B cell (primary cell): ENCODE measurements at regions not wholly inside any gene's neighbourhood (a gene's known extent, or its start where the extent isn't known, plus 50 kb on each side); places are given as distances from the start of the nearest gene placed in this dataset.

Experiments
- ATAC-seq: fragments of 200-7000 bp; cut with Tn5 transposase; one replicate; pipeline ENCODE4 v1.10.0; 2021; ENCODE audit warnings: low read depth, mild to moderate bottlenecking, moderate number of reproducible peaks, moderate library complexity
- CTCF ChIA-PET: fragments of 350-600 bp; sonication (Branson Sonifier 250); formaldehyde crosslinking; loops from one replicate; lab custom pipeline; 2021; ENCODE audit warnings: antibody characterized with exemption, inconsistent platforms; lab: Charles Lee
- POLR2A ChIA-PET: fragments of 350-600 bp; sonication (Branson Sonifier 250); formaldehyde crosslinking; loops from one replicate; lab custom pipeline; 2021; ENCODE audit warnings: antibody characterized with exemption; lab: Charles Lee
- DNase-seq: peaks from one replicate; pipeline ENCODE4 v3.0.0; 2013
- H2AFZ ChIP-seq: 2 replicates; pipeline ENCODE4 v1.6.1; 2012; ENCODE audit warnings: mild to moderate bottlenecking, low read depth, low read length; ENCODE audit not compliant: insufficient read depth, poor library complexity, severe bottlenecking
- H3K27ac ChIP-seq, 2 donors: 1 replicate in 1 of 2; 2 replicates in 1 of 2; pipeline ENCODE4 v1.5.1; 2012 to 2013; ENCODE audit warnings: low read length in 2 of 2, mild to moderate bottlenecking in 2 of 2, moderate library complexity in 1 of 2
- H3K27me3 ChIP-seq, 4 experiments: fragments of 200-600 bp in 1 of 4; sonication (generic) in 1 of 4; replicated peaks in 1 of 4; 1 replicate in 2 of 4; 2 replicates in 2 of 4; pipeline versions ENCODE4 v1.6.1 to v1.7.0; 2013 to 2016; ENCODE audit warnings: low read length in 3 of 4, mild to moderate bottlenecking in 2 of 4, mixed read lengths in 1 of 4, moderate library complexity in 1 of 4; ENCODE audit not compliant: insufficient read depth in 4 of 4, control insufficient read depth in 3 of 4; ENCODE audit errors: control extremely low read depth in 1 of 4
- H3K36me3 ChIP-seq, 2 experiments: replicated peaks in 1 of 2; 1 replicate in 1 of 2; 2 replicates in 1 of 2; pipeline versions ENCODE4 v1.6.1 to v1.7.1; 2013; ENCODE audit warnings: low read length in 1 of 2; ENCODE audit not compliant: insufficient read depth in 2 of 2, control insufficient read depth in 1 of 2; ENCODE audit errors: control extremely low read depth in 1 of 2, extremely low read depth in 1 of 2
- H3K4me1 ChIP-seq, 2 donors: fragments of 200-600 bp in 1 of 2; sonication (generic) in 1 of 2; 1 replicate in 1 of 2; 2 replicates in 1 of 2; pipeline versions ENCODE4 v1.5.1 to v1.6.1; 2013 to 2017; ENCODE audit warnings: low read length in 2 of 2; ENCODE audit not compliant: control insufficient read depth in 2 of 2, insufficient read depth in 2 of 2
- H3K4me2 ChIP-seq: replicated peaks from 2 replicates; pipeline ENCODE3; 2012; ENCODE audit warnings: mild to moderate bottlenecking, low read depth, low read length; ENCODE audit not compliant: poor library complexity, severe bottlenecking
- H3K4me3 ChIP-seq, 5 experiments: fragments of 200-600 bp in 1 of 5; sonication (generic) in 1 of 5; 1 replicate in 3 of 5; 2 replicates in 2 of 5; pipeline versions ENCODE4 v1.5.1 to v1.7.0; 2011 to 2016; ENCODE audit warnings: low read length in 4 of 5, mild to moderate bottlenecking in 4 of 5, low read depth in 2 of 5, control low read depth in 1 of 5, moderate library complexity in 1 of 5; ENCODE audit not compliant: insufficient read depth in 1 of 5; ENCODE audit errors: control extremely low read depth in 1 of 5, extremely low read depth in 1 of 5
- H3K79me2 ChIP-seq: fragments of 200-600 bp; sonication (generic); one replicate; pipeline ENCODE4 v1.6.0; 2016; ENCODE audit warnings: low read length; ENCODE audit not compliant: control insufficient read depth, insufficient read depth
- H3K9ac ChIP-seq: fragments of 200-600 bp; sonication (generic); 2 replicates; pipeline ENCODE4 v1.6.1; 2017; ENCODE audit warnings: mild to moderate bottlenecking, low read length, moderate library complexity
- H3K9me3 ChIP-seq, 3 donors: one replicate each; pipeline versions ENCODE4 v1.6.1 to v1.7.1; 2013; ENCODE audit warnings: low read length in 2 of 3; ENCODE audit not compliant: control insufficient read depth in 2 of 3, insufficient read depth in 1 of 3; ENCODE audit errors: control extremely low read depth in 1 of 3
- H4K20me1 ChIP-seq: 2 replicates; pipeline ENCODE4 v1.6.0; 2012; ENCODE audit warnings: mild to moderate bottlenecking, low read length; ENCODE audit not compliant: insufficient read depth, control insufficient read depth, poor library complexity, severe bottlenecking
- H3K27ac Mint-ChIP-seq: one replicate; pipeline ENCODE4 v1.8.0; 2021; ENCODE audit warnings: mixed read lengths
- H3K27me3 Mint-ChIP-seq: one replicate; pipeline ENCODE4 v1.8.0; 2021; ENCODE audit warnings: mixed read lengths
- H3K4me1 Mint-ChIP-seq: one replicate; pipeline ENCODE4 v1.8.0; 2021; ENCODE audit warnings: mixed read lengths
- H3K4me3 Mint-ChIP-seq: one replicate; pipeline ENCODE4 v1.8.0; 2021; ENCODE audit warnings: mixed read lengths
- H3K9me3 Mint-ChIP-seq: one replicate; pipeline ENCODE4 v1.8.0; 2022; ENCODE audit warnings: mixed read lengths; ENCODE audit not compliant: insufficient read depth
- EZH2 ChIP-seq: IDR thresholded peaks from 2 replicates; pipeline ENCODE4 v1.6.1; 2012; ENCODE audit warnings: borderline replicate concordance, low read depth, mild to moderate bottlenecking, moderate library complexity, low read length; ENCODE audit not compliant: insufficient read depth, poor library complexity, severe bottlenecking
- WGBS: methylation state at CpG from one replicate; pipeline ENCODE4 v1.1.5; 2013; ENCODE audit warnings: missing lambda C conversion rate; ENCODE audit not compliant: insufficient coverage; 5-methylcytosine and 5-hydroxymethylcytosine counted together
- intact Hi-C: fragments of 100-400 bp; cut with micrococcal nuclease; formaldehyde crosslinking; loops from one replicate; pipeline ENCODE4 v1.10.0; 2022
- TF ChIP-seq, protein P1 (sequence below): fragments of 200-600 bp; IDR thresholded peaks from one replicate; pipeline ENCODE4 v1.8.0; 2022; ENCODE audit warnings: antibody characterized with exemption, mild to moderate bottlenecking

DNA sequence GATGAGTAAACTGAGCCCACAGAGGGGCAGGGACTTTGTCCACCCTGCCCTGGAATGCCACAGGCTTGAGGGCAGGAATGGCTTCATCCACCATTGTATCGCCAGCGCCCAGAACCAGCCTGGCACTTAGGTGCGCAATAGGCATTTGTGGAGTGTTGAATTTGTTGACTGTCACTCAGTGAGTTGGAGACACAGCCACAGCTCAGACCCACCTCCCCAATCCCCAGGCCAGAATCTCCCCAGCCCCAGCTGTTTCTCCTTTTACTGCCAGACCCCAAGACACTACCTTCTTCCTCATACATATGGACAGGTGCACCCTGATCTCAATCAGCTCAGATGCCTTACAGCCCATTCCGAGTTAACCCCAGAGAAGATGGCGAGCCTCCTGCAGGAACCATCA lies 674.5 kb downstream of the MATN1 start:
- peaks cover 0 to 3% (median 0%) of the 10 kb centered on the region in 4 experiments for H3K27me3 ChIP-seq
- no peak overlapping the region for H3K27ac ChIP-seq
- intact Hi-C loops = no loop called here
- WGBS = no CpG with 5 or more reads among the region's 5 CpGs
- H3K4me1 ChIP-seq = no peaks in the 10 kb centered on the region
- no peaks in the 10 kb centered on the region for H3K36me3 ChIP-seq
- DNase-seq = no peak
- ChIA-PET CTCF (no interaction called here), POLR2A (no interaction called here)
- no peaks in the 10 kb centered on the region for H3K9me3 Mint-ChIP-seq
- no peak overlapping the region for H2AFZ ChIP-seq
- no peaks in the 10 kb centered on the region for H4K20me1 ChIP-seq
- no peak overlapping the region for H3K4me3 ChIP-seq
- peaks cover 18% of the 10 kb centered on the region for H3K27me3 Mint-ChIP-seq
- H3K9ac ChIP-seq = no peak overlapping the region
- H3K4me2 ChIP-seq = no peak overlapping the region
- H3K79me2 ChIP-seq = no peaks in the 10 kb centered on the region
- no peak overlapping the region for H3K27ac Mint-ChIP-seq
- ATAC-seq = no peak
- TF ChIP-seq, protein P1, sequence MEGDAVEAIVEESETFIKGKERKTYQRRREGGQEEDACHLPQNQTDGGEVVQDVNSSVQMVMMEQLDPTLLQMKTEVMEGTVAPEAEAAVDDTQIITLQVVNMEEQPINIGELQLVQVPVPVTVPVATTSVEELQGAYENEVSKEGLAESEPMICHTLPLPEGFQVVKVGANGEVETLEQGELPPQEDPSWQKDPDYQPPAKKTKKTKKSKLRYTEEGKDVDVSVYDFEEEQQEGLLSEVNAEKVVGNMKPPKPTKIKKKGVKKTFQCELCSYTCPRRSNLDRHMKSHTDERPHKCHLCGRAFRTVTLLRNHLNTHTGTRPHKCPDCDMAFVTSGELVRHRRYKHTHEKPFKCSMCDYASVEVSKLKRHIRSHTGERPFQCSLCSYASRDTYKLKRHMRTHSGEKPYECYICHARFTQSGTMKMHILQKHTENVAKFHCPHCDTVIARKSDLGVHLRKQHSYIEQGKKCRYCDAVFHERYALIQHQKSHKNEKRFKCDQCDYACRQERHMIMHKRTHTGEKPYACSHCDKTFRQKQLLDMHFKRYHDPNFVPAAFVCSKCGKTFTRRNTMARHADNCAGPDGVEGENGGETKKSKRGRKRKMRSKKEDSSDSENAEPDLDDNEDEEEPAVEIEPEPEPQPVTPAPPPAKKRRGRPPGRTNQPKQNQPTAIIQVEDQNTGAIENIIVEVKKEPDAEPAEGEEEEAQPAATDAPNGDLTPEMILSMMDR = no peak
- no peak for TF ChIP-seq EZH2
- no peak overlapping the region for H3K4me3 Mint-ChIP-seq
- peaks cover 0 to 13% (median 0%) of the 10 kb centered on the region in 3 donors for H3K9me3 ChIP-seq
- H3K4me1 Mint-ChIP-seq = no peaks in the 10 kb centered on the region

DNA sequence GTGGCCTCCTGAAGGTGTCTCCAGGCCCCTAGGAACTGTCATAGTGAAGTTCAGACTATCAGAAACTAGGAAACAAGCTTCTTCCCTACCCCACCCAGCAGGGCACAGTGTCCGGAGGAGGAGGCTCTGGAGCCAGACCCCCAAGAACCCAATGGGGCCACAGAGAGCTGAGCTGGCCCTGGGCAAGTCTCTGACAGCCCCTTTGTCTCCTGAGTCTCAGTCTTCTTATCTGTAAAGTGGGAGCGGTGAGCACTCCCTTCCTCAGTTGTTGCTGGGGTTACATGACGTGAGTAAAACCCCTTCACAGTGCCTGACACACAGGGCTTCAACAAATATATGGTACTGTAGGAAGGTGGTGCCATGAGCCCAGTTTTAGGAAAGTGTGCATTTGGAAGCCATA lies 675.8 kb downstream of the MATN1 start:
- Histone ChIP-seq H3K36me3 (no peaks in the 10 kb centered on the region), H3K27ac (no peak overlapping the region), H3K4me1 (no peaks in the 10 kb centered on the region), H3K4me2 (no peak overlapping the region), H3K4me3 (no peak overlapping the region), H3K9ac (no peak overlapping the region), H3K27me3 (no peaks in the 10 kb centered on the region), H3K79me2 (no peaks in the 10 kb centered on the region), H4K20me1 (no peaks in the 10 kb centered on the region), H2AFZ (no peak overlapping the region), H3K9me3 (peaks cover 0 to 25% (median 0%) of the 10 kb centered on the region in 3 donors)
- ChIA-PET CTCF (no interaction called here), POLR2A (no interaction called here)
- H3K4me1 Mint-ChIP-seq = no peaks in the 10 kb centered on the region
- TF ChIP-seq, protein P1 = no peak
- TF ChIP-seq EZH2 = no peak
- 78% methylated on average over 1 of the region's 3 CpGs for WGBS
- H3K9me3 Mint-ChIP-seq = no peaks in the 10 kb centered on the region
- H3K27me3 Mint-ChIP-seq = peaks cover 10% of the 10 kb centered on the region
- H3K4me3 Mint-ChIP-seq = no peak overlapping the region
- intact Hi-C loops = no loop called here
- no peak overlapping the region for H3K27ac Mint-ChIP-seq
- ATAC-seq (no peak), DNase-seq (no peak)
